GM19467 (cell line): ENCODE measurements at regions not wholly inside any gene's neighbourhood (a gene's known extent, or its start where the extent isn't known, plus 50 kb on each side); places are given as distances from the start of the nearest gene placed in this dataset.
"Not testable (repeated sequence)": the region's sequence is repeated elsewhere in the genome, so short reads cannot be mapped to it uniquely, and the experiment has no call there.

Experiments
- ATAC-seq: cut with Tn5 transposase; IDR thresholded peaks from one replicate; pipeline ENCODE4 v1.9.1; 2021; ENCODE audit warnings: mild to moderate bottlenecking, moderate library complexity; ENCODE audit not compliant: unreplicated experiment

DNA sequence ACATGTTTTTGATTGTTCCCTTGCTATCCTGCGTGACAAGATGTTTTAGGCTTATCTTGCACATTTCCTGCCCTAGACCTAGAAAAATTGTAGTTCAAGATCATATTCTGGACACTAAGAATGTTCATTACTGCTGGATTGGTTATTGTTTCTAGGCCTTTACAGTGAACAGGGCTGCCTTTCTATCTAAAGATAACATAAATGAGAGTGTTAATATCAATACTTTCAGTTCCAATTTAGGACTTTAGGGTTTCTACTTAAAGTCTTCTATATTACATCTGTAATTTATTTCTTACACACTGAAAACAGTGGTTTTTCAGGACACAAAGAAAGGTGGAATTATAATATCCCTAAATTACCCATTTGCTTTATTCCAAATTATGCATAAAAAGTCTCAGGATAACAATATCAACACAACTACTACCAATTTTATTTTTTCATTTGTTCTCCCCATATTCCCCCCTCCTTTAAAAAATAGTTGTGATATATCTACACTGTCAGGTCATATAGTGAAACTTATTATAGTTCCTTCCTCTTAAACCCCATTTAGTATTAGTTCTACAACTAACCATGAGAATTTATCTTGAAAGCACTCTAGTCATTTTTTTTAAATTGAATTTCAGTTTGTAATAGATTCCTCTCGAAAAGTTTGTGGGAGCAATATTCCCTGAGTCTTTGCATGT, 293.9 kb upstream of the RIOK2 start:
- ATAC-seq, result no peak

DNA sequence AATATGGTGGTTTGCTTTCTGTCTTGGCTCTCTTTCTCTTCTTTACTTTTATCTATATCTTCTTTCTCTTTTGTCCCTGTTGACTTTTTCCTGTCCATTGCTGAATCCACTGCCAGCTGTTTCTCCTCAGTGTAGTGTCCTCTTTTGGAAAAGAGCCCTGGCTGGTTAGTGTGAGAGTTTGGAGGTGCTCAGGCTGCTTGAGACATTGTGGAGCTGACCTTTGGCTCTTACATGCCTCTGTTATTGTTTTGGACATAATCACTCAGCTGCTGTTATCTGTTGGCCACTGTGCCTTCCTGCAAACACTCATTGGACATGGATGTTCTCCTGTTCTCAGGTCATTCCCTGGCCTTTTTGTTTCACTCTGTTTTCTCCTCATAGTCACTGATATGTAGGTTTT, 295.4 kb upstream of the RIOK2 start:
- no peak for ATAC-seq

DNA sequence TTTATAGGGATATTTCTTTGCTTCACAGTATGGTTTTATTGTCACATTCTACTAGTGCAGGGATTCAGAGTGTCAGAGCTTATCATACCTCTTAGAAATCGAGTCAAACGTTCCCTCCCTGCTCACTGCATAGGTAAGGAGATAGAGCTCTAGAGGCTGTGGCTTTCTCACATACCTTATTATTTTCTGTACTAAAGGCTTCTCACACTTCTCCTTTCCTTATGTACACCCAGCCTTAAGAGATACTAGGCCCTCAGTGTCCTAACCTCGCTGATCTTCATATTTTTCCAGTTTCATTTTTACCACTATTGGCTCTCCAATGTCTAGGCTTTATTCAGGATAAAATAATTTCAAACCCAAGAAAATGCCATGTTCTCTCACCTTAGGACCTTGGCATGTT, 297.3 kb upstream of the RIOK2 start:
- ATAC-seq, result no peak

DNA sequence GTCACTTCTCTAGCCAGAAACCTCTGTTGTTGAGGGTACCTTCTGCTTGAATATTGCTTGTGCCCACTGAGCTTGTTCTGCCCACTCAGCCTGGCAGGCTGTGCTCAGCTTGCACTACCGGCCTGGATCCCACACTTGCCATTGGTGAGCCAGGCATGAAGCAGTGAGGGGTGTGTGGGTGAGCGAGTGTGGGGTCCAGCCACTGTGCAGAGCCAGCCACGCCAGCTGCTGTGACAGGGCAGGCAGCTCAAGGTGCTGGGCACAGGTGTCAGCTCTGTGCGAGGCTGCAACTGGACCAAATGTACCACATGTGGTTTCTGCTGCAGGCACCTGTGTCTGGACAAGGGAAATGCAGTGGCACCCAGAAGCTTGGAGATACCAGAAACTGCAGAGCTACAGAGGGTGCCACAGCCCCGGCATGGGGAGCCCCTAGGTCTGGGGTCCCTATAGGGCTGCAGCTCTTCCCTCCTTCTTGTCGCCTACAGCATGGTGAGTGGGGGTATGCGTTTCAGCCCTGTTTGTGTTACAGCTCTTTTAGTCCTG, 305.1 kb upstream of the RIOK2 start:
- no peak for ATAC-seq

DNA sequence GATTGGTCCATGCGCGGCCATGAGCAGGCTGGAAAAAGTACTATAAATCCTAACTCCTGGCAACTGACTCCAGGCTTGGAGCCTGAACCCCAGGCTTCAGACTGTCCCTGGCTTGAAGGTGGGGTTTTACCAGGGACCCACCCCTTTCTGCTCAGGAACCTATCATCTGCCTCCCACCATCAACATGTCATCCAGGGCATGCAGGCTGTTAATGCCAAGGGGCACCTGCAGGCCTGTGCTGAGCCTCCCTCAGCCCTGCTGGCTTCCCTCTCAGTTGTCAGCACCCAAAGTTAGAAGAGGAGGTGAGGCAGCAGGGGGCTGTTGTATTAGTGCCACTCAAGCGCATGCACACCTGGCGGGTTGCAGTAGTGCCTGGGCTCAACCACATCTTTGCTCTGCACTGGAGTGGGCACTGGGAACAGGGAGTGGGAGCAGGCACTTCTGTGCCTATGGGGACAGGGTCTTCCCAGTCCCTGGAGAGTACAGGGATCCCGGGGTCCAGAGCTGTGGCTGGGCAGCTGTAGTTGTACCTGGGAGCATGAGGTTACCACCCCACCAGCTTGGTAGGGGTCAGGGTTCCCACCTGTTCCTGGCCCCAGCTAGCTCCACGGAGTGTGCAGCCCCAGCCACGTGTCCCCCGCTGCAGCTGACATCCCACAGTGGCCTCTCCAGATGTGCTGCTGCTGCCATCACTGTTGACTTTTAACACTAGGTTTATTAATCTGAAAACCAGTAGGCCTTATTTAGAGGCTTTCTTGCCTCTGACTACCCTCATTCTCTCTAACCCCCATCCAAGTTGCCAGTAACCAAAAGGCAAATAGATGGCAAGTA, 306.2 kb upstream of the RIOK2 start:
- no peak for ATAC-seq

DNA sequence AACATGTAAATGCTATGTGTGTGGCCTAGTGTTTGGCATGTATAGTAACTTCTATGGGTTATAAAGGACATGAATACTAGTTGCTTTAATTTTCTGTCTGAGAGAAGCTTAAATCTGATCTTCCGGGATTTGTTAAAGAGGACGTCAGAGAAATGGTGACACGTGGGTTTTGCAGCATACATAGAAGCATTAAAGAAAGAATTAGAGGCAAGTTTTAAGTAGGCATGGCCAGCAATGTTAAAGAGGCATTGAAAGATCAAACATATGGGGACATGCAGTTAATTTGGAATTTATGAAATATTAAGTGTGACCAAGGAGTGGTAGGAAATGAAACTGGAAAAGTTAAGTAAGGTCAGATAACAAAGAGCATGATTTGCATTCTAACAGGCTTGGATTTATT, 311.4 kb upstream of the RIOK2 start:
- no peak for ATAC-seq

DNA sequence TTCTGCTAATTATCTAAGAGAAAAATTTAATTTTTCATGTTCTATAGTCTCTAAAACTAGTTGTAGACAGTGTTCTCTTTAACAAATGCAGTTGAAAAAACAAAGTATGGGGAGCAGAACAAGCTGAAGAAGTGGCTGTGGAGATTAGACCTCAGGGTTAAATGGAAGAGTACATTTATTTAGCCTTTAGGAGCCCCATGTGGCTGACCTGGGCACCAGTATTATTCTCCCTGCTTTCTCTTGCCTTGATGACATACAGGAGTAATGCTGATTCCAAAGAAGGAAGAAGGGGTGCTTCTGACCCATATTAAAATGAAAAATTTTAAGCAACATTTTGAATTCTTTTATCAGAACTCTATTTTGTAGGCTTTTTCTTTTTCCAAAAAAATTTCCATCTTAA, 312.3 kb upstream of the RIOK2 start:
- no peak for ATAC-seq

DNA sequence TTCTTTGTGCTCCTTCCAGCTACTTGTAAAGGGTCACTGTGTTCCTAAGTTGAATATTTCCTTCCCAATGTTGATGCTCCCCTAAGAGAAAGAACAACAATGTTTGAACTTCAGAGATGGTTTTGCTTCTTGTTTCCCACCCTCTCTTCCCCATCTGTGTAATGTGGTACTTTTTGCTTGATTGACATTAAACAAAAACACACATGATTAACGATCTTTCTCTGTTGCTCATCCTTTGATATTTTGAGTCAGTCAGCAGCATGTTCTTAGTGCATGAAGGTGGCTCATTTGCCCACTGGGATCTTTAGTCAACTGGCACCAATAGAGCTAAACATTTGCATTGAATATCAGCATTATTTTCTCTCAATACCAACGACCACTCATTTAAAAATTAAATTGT, 313.0 kb upstream of the RIOK2 start:
- no peak for ATAC-seq

DNA sequence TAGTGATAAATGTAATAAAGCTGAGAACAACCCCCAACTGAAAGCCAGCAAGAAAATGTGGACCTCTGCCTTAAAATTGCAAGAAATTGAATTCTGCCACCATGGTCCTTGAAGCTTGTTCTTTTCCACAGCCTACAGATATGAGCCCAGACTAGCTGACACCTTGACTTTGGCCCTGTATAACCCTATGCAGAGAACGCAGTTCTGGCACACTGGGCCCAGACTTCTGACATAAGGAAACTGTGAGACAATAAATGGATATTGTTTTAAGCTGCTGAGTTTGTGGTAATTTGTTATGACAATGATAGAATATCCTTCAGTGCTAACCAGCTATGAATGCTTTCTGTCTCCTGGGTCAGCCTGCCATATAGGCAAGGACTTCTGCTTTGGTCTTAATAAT, 315.6 kb upstream of the RIOK2 start:
- ATAC-seq, result no peak

DNA sequence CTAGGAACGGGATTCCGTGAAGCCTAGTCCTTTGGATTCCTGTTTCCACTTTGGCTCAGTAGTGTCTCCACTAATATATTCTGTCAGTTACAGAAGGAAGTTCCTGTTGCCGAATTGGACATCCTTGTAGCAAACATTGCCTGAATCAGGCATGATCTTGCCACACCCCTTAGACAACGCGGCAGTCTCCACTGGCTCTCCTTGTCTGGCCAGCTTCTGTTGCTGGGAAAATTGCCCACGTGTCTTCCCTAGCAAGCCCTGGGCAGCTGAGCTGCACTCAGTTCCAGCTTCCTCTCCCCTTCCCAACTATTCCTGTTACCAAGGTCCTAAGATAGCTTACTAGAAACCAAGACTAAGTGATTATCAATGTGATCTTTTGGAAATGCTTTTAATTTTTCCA, 316.6 kb upstream of the RIOK2 start:
- ATAC-seq, result no peak

DNA sequence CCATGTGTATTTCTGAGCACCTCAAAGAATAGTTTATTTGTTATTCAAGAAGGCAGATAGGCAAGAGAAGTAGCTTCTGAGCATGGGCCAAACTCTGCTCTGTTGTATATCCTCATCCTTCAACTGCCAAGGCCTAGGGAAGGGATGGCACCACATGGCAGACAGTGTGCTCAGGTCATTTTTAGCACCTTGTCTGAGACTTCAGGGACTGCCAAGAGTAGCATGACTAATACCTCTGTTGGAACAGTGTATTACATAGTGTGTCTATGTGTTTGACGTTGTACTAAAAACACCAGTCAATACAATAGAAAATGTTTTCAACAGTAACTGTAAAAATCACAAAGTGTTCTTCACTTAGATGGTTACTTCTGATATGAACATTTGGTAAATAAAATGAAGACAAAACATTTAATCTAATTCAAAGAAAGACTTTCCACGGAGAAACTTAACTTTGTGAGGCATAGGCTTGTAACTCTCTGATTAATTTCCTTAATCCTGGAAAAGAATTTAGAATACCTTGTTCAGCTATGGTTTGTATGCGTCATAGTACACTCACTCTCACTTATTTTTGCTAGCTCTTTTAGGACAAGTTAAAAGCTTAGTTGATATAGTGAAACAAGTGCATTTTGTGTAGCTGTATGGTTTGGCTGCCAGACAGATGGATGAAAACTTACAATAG, 318.4 kb upstream of the RIOK2 start:
- ATAC-seq, result no peak

DNA sequence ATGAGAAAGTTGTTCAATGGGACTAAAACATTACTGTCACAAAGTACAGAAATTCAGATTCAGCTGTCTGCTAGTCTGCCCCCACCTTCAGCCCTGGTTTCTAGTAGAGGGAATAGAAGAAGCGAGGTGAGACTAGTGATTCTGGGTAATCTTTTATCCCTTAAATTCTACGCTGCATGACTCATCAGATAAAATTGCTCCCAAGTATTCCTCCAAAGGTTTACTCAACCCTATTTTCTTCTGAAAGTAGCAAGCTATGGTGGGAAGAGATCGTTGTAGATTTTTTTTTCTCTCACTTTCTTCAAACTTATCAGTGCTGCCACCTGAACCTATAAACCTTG, 318.9 kb upstream of the RIOK2 start:
- no peak for ATAC-seq

DNA sequence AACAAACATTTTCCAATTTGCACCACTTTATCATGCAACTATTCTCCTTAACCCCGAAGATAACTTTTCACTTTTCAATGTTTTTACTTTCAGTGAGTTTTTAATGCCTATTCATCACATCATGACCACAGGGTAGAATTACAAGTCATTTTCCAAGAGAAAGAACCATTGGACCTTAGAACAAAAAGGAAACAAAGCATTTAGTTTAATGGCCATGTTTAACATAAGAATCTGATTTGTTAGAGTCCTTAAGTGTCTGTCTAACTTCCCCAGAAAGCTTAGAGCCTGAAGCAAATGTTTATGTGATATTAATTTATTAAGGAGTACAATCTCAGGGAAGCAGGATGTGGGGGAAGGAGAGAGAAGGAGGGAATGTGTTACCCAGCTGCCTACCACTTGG, 325.8 kb upstream of the RIOK2 start:
- ATAC-seq, result no peak

DNA sequence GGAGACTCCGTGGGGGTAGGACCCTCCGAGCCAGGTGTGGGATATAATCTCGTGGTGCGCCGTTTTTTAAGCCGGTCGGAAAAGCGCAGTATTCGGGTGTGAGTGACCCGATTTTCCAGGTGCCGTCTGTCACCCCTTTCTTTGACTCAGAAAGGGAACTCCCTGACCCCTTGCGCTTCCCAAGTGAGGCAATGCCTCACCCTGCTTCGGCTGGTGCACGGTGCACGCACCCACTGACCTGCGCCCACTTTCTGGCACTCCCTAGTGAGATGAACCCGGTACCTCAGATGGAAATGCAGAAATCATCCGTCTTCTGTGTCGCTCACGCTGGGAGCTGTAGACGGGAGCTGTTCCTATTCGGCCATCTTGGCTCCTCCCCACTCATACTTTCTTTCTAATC, 336.5 kb upstream of the RIOK2 start:
- ATAC-seq, result not testable (repeated sequence)

DNA sequence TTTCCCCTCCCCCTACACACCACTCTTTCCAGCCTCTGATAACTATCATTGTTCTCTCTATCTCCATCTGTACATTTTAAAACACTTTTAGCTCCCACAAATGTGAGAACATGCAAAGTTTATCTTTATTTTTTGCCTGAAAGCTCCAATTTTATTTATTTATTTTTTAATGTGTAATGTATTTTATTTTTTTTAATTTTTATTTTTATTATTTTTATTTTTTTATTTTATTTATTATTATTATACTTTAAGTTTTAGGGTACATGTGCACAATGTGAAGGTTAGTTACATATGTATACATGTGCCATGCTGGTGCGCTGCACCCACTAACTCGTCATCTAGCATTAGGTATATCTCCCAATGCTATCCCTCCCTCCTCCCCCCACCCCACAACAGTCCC, 340.3 kb upstream of the RIOK2 start:
- ATAC-seq, result not testable (repeated sequence)

DNA sequence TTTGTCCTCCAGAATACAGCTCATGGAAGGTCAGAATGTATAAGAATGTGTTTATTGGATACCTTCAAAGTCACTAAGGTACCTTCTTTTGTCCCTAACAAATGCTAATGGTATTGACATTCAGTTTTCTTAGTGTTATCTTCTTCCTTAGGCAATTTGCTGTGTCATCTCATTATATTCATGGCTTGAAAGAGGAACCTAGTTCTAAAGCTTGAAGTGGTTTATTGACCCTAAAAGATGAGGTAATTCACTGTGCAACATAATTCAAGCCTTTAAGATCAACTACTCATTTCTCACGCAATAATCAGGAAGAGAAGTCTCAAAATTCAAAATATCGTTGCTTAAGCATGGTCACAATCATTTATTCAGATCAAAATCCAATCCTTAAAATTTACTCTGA, 342.7 kb upstream of the RIOK2 start:
- ATAC-seq, result no peak

DNA sequence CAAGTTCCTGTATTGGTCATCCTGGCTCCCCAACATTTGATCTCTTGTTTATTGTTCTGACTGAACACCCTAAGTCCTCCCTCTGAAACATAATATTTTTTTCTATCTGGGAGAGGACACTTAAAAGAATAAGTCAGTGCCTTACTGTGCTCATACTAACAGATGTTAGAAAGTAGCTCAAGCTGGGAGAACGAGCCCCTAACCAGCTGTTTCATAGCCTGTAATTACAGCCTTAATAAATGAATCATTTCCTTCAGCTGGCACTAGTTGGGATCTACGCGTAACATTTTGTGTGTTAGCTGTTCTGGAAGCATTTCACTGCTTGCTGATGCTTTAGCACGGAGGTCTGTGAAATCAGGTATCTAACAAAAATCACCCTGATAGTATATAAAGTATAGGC, 345.9 kb upstream of the RIOK2 start:
- ATAC-seq, result no peak

DNA sequence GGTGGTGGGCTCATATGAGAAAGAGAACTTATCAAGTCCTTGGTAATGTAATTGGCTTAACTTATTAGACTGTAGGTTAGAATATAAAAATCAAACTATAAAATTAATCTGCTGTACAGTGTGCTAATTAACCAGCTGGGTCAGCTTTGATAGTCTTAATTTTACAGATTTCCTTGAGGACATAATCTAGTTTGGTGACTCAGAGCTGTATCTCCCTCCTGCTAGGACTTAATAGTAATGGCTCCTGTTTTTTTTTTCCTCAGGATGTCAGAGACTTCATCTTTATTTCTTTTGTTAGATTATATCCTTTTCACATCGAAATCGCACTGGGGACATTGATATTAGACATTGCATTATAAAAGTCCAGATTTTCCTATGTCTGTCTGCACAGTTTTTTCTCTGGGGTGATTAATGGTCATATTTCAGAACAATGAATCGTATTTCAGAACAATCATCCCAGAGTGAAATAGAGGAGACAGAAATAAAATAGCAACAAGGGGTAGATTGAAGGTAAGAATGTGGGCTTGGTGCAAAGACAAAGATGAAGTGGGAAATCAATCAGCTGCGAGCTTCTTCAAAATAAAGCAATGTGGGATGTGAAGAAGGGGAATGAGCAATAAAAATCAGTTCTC, 346.4 kb upstream of the RIOK2 start:
- ATAC-seq, result no peak

DNA sequence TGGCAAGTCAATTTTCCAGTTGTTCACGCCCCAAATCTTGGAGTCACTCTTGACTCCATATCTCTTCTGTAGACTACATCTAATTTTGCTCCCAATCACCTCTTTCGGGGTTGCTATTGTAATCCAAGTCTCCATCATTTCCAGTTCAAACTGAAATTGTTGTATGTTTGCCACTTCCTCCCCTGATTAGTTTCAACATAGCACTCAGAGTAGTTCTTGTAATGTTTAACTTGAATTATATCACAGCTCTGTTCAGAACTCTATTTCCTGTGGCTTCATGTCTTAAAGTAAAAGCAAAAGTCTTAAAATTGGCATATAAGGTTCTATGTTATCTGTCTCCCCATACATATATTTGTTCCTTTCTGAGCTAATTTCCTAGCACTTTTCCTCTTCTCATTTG, 348.5 kb upstream of the RIOK2 start:
- peak; percentile 92 for ATAC-seq

DNA sequence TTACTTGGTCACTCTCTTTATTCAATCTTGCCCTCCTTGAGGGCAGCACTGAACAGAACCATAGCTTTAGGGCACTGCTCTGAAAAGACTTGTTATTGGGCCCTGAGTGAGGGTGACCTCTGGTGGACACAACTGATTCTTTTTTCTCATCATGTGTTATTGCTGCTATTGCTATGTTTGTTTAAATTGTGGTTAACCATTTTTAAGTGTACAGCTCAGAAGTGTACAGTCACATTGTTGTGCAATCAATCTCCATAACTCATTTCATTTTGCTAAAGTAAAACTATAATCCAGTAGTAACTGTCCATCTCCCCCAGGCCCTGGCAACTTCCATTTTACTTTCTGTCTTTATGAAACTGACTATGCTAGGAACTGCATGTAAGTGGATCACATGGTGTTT, 351.1 kb upstream of the RIOK2 start:
- peak; percentile 65 for ATAC-seq

DNA sequence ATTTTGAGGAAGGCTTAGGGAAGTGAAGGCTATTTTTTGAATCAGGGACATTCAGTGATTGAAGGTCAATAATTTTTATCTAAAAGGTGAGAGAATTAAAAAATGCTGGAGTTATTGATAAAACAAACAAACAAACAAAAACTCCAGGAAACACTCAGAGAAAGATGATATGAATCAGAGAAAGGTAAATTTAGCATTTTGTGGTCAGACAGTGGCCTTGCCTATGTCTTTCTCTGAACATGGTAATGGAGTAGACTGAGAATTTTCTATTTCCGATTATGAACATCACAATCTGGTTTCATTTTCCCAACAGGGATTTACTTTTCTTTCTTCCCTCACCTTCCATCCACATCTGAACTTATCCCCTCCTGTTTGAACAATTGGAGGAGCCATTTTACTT, 353.6 kb upstream of the RIOK2 start:
- ATAC-seq, result no peak
